Right forelimb (tissue), 1 donor: ENCODE measurements at regions not wholly inside any gene's neighbourhood (a gene's known extent, or its start where the extent isn't known, plus 50 kb on each side); places are given as distances from the start of the nearest gene placed in this dataset.

Experiments used
- DNase-seq: peaks from one replicate; pipeline ENCODE4 v3.0.0-alpha.2; 2018

DNA sequence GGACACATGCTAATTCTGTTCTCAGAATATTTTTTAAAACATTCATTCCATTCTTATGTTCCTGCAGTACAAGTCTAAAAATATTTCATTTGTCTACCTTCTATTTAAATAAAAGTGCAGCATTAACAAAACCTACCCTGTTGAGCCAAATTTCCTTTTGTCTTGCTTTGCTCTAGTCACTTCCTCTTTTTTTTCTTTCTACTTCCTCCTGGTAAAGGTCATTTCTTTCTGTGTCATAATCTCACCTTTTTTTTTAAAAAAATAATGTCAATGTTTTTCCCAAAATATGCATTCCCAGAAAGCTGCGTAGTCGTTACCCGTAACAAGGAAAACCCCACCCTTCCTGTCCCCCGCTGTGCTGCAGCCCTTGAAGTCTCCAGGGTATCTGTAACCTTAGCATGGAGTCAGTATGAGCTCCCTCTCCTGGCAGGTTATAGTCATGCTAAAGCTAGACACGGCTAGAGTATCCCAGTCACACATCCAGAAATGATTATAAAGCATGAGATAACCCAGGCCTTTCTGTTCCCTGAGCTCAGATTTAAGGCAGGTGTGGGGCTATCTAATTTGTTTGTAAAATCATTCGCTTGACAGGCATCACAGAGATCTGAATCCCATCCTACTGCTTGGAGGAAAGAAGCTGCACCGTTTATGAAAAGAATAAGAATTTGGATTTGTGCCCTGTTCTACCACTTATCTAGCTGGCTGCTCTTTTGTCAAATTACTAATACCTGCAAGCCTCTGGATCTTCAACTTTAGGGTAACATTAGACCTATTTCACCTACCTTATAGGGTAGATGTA is 51.1 kb upstream of the EED start:
- peak; percentile 61 for DNase-seq

DNA sequence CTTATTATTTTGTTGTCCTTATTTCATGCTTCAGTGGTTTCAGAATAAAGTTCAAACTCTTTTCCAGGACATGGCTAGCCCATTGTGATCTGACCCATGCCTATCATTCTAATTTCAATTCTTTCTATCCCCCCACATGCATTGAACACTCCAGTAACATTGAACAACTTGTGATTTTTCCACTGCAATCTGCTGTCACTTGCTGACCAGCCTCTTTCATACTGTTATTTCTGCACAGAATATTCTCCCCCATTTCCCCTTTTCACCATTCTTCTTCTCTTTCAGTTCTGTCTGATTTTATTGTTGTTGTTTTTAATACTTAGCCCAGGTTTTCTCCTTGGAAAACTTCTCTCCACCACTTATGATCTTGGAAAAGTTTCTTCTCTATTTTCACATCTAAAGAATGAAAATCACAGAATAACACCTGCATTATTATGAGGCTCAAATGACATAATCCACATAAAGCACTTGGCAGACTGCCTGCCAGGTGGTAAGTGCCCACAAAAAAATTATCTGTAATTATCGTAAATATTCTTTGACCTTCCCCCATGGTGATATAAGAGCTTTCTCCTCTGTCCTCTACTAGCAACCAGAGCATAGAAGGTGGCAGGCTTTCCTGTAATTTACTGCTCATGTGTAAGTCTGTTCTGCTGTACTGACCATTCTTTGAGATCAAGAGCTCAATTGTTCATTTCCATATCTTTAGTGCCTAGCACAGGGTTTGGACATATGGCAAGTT is 51.9 kb upstream of the EED start:
- DNase-seq, result no peak

- no peak for DNase-seq
These were observed 52.7 kb upstream of the EED start for GRCh38 chr11:86191874-86192273.

GRCh38 chr11:86187027-86187426 is 57.5 kb upstream of the EED start:
- no peak for DNase-seq

GRCh38 chr11:86186386-86186785 is 58.2 kb upstream of the EED start:
- DNase-seq, result no peak

DNA sequence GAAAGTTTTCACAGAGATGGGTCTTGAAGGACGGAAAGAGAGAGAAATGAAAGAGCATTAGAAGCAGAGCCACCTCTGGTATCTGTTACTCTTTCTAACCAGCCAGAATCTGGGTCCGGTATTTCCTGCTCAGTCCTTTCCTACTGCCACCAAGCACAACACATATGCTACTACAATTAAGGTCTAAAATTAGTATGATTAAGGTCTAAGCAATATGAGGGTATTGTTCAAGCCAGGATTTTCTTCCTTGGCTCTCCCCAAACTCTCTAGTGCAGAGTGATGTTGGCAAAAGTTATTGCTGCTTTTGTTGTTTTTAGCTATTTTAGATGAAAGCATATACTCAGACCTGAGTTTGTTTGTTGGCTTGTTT is 59.2 kb upstream of the EED start:
- DNase-seq, result no peak

- DNase-seq, result no peak
These were observed 59.7 kb upstream of the EED start for GRCh38 chr11:86184728-86185380.

GRCh38 chr11:86183694-86184093 is 60.9 kb upstream of the EED start:
- no peak for DNase-seq

DNA sequence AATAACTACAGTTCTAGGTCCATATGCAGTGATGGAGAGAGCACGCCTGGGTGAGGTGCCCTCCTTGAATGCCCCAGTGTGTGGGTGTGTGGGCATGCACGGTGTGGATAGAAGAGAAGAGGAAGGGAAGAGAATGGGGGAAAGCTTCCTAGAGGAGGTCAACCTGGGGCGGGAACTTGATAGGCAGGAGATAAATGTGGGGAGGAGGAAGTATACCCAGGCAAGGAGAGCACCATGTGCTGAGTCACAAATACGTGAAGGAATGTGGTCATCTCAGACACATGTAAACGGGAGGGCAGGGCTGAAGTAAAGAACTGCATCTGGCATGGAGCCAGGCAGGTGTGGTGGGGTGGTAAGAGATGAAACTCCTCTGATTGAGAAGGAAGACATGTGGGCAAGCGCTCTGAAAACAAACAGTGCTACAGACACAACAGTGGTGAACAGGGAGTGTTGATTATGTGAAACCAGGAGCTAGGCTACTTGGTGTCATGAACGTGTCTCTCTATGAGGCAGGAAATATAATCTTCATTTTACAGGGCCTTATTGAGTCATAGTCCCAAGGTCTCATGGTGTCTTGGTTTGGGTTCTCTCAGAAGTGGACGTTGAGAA is 61.5 kb upstream of the EED start:
- DNase-seq, result no peak

DNA sequence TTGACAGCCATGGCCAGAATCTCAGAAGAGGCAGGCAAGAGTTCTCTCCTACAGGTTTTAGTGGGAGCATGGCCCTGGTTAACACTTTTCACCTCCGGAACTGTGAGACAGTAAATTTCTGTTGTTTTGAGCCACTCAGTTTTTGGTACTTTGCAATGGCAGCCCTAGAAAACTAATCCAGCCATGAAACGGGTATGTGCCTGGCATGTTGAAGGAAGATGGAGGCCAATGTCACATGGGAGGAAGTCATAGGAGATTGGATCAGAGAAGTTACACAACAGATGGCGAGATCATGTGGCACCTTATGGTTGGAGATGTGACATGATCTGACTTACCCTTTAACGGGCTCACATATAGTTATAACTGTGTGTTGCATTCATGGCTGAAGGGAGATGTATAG is 63.2 kb upstream of the EED start:
- DNase-seq, result no peak

- no peak for DNase-seq
These were observed 63.7 kb upstream of the EED start for GRCh38 chr11:86180851-86181250.

- no peak for DNase-seq
These were observed 64.1 kb upstream of the EED start for GRCh38 chr11:86180423-86180822.

DNA sequence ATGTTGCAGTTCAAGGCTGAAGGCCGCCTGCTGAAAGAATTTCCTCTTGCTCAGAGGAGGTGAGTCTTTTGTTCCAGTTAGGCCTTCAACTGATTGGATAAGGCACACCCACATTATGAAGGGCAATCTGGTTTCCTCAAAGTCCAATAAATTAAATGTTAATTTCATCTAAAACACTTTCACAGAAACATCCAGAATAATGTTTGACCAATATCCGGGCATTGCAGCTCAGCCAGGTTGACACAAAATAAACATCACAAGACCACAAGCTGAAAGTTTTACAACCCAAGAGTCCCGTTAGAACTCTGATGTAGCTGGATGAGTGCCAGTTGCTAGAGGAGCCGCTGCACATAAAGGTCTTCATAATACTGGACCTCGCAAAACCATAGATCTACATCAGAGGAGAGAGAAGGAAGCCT is 64.9 kb upstream of the EED start:
- DNase-seq, result no peak

DNA sequence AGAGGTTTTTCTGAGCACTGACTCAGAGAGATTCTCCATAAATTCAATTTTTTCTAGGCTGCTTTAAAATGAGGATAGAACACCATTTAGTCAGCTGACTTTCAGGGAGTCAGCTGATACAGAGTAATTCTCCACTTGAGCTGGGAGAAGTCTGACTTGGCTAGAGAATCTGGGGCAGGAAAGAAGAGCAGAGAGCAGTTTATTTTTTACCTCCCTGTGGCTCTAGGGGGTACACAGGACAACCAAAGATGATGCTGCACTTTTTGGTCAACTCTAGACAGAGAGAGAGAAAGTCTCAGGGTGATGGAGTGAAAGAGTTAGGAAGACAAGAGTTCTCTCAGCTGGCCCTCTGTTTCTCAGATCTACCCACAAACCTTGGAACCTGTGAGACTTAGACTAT is 67.3 kb upstream of the EED start:
- no peak for DNase-seq

- no peak for DNase-seq
These were observed 68.2 kb upstream of the EED start for GRCh38 chr11:86176165-86176884.

DNA sequence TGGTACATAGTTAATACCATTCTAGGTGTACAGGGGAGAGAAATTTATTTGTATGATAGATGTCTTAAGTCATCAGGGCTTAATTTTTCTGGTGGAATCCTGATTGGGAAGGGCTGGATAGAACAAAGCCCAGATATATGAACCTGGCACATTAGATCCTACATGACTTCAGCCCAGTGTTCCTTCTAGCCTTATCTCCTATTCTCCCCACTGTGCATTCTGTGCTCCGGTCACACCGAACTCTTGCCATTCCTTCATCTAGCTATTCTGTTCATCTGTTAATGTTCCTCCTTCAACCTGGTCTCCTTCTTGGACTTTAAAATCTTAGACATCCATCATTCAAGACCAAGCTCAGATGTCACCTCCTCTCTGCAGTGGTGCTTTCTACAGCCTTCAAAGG is 68.9 kb upstream of the EED start:
- no peak for DNase-seq

DNA sequence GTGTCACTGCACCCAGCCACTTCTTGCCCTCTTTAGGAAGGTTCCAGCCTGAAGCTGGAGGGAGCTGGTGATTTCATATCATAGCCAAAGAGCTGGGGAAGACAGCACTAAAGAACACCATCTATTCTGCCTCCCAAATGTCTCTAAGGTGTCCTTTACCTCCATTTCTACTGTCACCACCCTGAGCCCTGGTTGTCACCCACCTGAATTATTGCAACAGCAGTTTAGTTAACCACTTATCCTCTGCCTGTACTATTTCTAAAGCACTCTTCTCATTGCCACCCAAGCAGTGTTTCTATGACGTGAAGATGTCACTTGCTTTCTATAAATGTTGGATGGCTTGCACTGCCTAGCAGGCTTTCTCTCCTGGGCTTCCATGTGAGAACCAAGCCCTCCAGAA is 69.4 kb upstream of the EED start:
- no peak for DNase-seq

DNA sequence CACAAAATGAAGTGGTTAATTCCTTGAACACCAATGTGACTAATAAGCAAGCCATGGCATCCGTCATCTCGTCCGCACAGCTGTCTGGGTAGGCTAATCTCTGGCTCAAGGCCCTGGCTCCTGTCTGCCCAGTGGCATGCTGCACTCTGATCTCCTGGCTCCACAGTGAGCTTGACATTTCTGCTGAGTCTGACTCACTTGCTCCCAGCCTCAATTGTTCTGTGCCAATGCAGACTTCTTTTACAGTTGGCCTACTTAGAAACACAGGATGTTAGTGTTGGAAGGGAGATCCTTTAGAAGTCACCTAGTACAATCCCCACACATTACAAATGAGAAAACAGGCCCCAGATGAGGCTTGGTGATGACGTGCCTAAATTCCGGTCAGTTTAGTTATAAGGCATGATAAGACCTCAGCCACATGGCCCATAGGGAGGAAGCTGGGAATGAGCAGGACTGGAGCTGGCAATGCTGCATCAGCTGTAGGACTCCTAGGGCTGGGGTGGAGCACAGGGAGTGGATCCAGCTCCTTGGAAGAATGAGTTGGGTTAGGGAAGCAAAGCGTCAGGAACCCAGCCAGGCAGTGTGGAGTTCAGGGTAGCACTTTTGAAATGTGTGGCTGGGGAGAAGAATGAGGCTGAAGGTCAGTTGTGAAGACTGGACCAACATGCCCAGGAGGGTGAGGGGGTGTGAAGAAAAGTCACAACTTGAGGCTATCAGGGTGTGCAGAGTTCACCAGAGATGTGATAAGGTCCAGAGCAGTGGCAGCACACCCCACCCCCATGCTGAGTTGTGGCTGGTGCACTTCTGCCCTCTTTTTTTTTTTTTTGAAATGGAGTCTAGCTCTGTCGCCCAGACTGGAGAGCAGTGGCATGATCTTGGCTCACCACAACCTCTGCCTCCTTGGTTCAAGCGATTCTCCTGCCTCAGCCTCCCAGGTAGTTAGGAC is 70.2 kb upstream of the EED start:
- peak; percentile 71 for DNase-seq

DNA sequence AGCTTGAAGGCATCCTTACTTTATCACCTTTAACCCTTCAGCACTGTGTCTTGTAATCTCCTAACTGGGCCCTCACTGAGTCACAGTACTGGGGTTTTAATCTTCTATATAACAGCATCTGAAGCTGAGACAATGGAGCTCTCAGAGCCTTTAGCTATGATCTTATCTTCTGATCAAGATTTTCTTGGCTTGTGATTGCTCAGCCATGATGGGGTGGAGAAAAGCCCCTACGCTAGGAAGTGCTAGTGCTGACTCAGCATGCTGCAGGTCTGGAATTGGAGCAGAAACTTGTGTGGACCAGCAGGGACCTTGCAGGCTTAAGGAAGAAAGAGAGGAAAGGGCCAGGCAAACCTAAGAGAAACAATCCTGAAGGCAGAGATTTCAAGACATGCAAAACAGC is 71.7 kb upstream of the EED start:
- no peak for DNase-seq

GRCh38 chr11:86171627-86172026 is 72.9 kb upstream of the EED start:
- DNase-seq, result no peak

- no peak for DNase-seq
These were observed 76.9 kb upstream of the EED start for GRCh38 chr11:86167499-86168164.
